ENCODE measurements at regions not wholly inside any gene's neighbourhood (a gene's known extent, or its start where the extent isn't known, plus 50 kb on each side); places are given as distances from the start of the nearest gene placed in this dataset.

- no peak for TF ChIP-seq CTCF (IDR thresholded peaks at IDR 0.05)
Measured at GRCh38 chr12:108419949-108420348, 80.8 kb upstream of the CMKLR1 start.

DNA sequence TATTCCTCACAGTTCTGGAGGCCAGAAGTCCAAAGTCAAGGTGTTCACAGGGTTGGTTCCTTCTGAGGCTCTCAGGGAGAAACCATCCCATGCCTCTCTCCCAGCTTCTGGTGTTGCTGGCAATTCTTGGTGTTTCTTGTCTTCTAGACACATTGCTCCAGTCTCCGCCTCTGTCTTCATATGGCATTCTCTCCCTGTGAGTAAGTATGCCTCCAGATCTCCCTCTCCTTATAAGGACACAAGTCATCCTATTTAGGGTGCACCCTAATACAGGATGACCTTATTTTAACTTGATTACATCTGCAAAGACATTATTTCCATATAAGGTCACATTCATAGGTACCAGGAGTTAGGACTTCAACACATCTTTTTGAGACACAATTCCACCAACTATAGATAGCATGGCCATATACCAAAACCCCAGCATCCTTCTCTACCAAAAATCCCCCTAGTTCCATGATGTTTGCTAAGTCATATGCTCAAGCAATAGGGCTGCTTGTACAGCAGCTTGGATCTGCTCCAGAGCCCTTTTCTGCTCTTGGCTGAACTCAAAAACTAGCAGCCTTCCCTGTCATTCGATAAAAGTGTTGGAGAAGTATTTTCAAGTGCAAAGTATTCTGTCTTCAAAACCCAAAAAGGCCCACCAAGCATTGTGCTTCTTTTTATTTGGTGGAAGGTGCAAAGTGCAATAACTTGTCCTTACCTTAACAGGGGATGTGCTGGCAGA lies 79.2 kb upstream of the CMKLR1 start:
- TF ChIP-seq CTCF (IDR thresholded peaks at IDR 0.05): no peak

- TF ChIP-seq CTCF (IDR thresholded peaks at IDR 0.05): no peak
Measured at GRCh38 chr12:108414021-108414420, 74.9 kb upstream of the CMKLR1 start.

GRCh38 chr12:108410689-108411088 lies 71.6 kb upstream of the CMKLR1 start:
- TF ChIP-seq CTCF (IDR thresholded peaks at IDR 0.05): no peak

GRCh38 chr12:108409481-108409880 lies 70.4 kb upstream of the CMKLR1 start:
- no peak for TF ChIP-seq CTCF (IDR thresholded peaks at IDR 0.05)

DNA sequence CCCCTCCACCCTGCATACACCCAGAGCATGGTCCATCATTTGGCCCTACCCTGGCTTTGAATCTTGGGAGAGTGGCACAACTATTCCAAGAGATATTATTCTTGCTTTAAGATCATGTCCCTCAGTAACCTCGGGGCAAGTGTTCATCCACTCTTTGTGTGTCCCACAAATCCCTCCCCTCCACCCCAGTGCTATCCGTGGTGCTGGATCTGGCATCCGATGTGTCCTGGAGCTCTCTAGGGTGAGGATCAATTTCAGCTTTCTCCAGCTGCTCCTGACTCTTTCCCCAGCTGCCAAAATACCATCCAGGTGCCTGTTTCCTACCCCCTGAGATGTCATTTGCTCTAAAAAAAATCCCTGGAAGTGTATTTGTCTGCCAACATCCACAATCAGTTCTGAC lies 64.8 kb upstream of the CMKLR1 start:
- no peak for TF ChIP-seq CTCF (IDR thresholded peaks at IDR 0.05)

DNA sequence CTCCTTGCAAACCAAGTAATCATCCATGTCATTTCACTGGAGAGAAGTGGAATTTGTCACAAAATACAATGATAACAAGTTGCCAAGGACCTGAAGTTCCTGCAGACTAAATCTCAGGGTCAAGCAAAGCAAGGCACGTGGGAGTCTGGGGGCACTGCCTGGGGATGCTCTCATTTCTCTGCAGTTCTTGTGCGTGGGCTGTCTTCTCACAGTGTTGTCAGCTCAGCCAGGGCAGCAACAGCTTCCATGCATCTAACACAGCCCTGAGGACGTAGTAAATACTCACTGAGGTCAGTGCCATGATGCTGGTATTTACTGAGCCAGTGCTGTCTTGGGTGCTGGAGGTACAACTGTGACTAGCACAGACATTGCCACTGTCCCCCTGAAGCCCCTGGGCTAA lies 62.9 kb upstream of the CMKLR1 start:
- TF ChIP-seq CTCF (IDR thresholded peaks at IDR 0.05): no peak

Measured in LNCAP (cell line).